EL (cell line): ENCODE measurements at regions not wholly inside any gene's neighbourhood (a gene's known extent, or its start where the extent isn't known, plus 50 kb on each side); places are given as distances from the start of the nearest gene placed in this dataset.
A peak's percentile ranks its signal among the peaks of the same experiment; 100 is the strongest.

Source experiments
- DNase-seq: peaks from one replicate; pipeline ENCODE4 v3.0.0-alpha.2; 2016

GRCh38 chr5:74206579-74207550 is 433.7 kb downstream of the ENC1 start:
- DNase-seq = peak; percentile 93

DNA sequence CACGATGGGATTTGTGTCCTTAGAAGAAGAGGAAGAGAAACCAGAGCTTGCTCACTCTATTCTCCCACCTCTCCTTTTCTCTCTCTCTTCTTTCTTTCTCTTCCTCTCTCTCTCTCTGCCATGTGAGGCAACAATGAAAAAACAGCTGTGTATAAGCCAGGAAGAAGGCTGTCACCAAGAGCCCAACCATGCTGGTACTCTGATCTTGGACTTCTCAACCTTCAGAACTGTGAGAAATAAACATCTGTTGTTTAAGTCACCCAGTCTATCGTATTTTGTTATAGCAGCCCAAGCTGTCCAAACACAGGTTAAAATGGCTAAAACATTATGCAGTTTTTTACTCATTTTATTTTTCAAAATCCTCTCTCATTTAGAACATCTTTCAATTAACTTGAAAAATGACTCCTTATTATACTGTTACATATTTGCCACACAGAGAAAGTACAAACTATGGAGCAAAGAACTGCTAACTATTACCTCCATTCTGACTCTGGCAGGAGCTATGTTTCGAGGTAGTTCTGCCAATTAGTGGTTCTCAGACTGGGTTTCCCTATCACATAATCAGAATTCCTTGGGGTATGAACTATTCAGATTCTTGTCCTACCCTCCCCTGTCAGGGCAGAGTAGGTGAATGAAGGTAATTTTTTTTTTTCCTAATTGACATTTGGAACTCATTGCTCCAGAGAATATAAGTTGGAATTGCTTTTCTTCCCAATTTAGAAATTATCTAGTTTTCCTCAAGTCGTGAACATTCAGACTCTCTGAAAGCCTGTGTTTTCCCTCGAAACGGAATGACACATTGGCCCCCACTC is 434.6 kb downstream of the ENC1 start:
- DNase-seq = no peak

DNA sequence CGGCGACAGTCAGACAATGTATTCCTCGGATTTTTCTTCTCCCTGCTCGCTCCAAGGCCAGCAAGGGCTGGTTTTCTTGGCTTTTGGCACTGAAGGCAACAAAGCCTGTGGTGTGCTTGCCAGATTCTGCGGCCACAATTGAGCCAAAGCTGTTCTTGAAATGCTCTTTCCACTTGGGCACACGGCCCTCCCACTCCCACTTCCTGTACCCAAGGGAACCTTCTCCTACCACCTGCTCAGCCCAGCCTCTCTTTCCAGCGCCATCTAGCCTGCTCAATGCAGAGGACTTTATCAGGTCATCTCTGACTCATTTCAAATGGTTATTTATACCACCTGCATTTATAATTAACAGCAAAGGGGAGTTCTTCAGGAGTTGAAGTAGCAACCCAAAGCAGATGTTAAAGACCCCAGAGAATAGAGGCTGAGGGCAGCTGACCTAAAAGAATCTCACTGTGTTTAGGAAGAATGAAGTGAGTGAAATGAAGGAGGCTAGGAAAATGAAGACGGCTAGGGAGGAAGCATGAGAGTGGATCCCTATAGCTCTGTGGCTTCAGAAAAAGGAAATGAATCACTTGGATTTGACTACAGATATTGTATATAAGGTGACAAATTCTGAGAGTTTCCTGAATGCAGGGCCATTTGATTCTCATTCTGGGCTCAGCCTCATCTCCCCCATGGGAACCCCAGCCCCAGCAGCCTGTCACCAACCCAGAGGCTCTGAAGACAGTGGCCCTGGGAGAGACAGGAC is 439.0 kb downstream of the ENC1 start:
- DNase-seq = peak; percentile 54

GRCh38 chr5:74200560-74200959 is 440.0 kb downstream of the ENC1 start:
- no peak for DNase-seq

DNA sequence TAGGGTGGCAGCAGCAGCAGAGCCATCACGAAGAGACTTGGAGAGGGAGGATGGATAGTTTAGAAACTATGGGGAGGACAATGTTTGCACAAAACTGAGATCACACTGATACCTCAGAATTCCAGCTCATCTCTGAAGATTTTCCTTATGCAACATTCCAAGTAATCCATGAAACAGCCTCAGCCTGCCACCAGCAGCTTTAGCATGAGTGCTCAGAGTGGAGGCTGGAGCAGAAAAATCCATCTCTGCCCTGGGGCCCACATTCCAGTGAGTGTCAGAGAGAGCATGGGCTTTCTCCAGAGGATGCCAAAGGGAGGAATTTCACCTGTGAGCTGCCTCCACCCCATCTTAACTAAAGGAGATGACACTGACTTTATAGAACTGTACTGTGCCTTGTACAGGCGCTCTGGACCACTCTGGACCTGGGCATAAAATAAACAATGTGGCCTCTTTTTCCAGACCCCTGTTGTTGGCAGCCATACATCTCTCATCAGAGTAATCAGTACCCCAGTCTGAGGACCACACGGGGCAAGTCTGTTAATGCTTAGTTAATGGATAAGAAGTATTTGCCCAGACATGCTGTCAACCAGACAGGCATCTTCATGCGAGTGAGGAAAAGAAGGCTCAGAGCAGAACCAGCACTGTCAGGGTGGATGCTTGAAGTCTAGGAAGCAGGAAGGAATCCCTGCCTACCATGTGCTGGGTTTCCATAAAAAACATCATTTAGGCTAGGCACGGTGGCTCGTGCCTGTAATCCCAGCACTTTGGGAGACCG is 440.9 kb downstream of the ENC1 start:
- peak; percentile 89 for DNase-seq

DNA sequence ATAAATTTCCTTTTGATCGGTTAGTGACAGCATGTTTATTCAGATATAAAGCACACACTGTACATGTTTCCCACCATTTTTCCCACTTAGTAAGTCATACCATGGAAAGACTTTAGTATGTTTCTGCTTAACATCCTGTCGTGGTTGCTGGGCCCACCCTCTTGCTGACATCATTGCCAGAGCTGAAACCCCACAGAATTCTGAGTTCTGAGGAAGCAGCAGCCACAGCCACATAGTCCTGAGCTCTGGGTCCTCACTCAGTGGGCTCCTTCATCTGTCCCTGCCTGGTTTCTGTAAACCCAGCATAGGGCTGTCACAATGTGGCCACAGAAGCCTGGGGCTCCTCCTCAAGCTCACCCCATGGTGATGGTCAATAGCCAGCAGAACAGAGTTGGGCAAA is 441.5 kb downstream of the ENC1 start:
- peak; percentile 65 for DNase-seq

- no peak for DNase-seq
These were observed 442.4 kb downstream of the ENC1 start for GRCh38 chr5:74198156-74198555.

- no peak for DNase-seq
These were observed 444.3 kb downstream of the ENC1 start for GRCh38 chr5:74196233-74196632.

- DNase-seq = no peak
These were observed 446.3 kb downstream of the ENC1 start for GRCh38 chr5:74194196-74194595.

GRCh38 chr5:74192606-74193299 is 447.8 kb downstream of the ENC1 start:
- no peak for DNase-seq

DNA sequence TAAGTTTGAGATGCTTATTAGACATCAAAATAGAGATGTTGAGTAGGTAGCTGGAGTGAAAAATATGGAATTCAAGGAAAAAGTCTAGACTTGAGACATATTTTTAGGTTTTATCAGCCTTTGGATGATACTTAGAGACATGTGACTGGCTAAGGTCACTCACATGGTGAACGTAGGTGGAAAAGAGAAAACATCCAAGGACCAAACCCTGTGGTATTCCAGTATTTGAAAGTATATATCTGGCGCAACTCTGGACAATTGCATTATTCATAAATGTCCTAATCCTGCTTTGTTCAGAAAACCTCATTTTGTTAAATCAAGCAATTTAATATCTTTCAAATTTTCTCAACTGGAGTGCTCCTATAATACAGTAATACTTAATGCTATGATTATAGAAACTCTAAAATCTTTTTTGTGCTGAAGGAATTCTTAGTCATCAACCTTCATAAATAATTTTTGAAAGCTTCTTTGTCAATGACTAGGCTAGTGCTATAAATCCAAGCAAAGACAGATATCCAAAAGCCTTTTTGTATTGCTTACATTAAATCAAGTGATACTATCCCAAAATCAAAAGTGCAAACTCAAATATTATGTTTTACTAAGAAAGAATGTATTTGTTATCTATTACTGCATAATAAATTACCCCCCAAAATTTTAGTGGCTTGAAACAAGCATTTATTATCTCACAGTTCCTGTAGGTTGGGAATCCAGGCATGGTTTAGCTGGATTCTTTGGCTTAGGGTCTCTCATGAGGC is 452.0 kb downstream of the ENC1 start:
- no peak for DNase-seq

DNA sequence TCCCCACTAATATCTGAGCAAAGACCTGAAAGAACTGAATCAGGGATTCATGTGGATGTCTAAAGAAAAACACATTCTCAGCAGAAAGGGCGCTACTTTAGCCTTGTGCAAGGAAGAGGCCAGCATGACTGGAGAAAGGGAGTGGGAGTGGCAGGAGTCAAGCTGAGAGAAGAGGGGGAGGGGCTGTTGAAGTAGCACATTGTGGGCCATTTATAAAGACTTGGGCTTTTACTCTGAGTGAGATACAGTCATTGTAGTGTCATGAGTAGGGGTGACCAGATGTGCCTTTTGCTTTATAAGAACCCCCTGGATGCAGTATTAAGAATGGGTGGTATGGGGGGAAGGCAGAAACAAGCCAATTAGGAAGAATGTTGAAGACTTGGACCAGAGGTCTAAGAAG is 452.8 kb downstream of the ENC1 start:
- DNase-seq = no peak

DNA sequence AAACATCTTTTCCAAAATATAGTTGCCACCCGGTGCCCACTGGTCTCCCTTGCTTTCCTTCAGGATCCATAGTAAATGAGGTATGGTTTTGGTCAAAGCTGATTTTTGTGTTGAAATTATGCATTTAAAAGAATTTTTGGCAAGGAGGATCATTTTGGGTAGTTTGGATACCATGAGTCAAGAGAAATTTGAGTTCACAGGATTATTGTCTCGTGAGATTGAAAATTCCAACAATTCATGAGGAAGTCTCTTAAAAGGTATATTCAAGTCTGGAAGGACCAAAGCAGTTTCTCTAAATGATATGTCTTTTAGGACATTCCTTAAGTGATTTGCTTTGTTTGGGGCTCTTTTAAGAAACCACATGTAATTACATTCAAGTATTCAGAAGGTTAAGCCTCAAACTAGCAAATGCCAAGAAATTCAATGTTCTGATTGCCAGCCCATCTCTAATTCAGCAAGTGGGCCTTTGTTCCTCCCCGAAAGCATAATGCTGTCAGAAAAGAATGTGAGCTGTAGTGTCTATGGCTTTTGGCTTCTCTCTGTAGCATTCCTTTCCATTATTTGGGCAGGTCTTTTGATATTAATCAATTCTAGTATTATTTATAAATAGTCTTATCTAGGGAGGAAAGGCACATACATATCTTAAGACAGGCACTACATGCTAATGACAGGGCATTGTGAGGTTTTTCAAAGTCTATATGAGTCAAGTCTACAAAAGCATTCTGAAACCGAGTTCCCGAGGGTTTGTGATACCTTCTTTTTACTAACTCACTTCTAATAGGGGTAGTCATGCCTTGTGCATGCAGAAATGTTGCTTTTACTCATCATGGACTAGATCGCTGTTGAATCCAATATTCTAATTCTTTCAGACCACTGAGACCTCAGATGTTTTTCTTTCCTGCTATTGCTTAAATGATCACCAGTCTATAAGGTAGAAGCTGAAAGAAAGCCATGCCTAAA is 453.9 kb downstream of the ENC1 start:
- DNase-seq = peak; percentile 40

GRCh38 chr5:74185599-74185998 is 454.9 kb downstream of the ENC1 start:
- DNase-seq = no peak

- DNase-seq = no peak
These were observed 455.9 kb downstream of the ENC1 start for GRCh38 chr5:74184649-74185048.

DNA sequence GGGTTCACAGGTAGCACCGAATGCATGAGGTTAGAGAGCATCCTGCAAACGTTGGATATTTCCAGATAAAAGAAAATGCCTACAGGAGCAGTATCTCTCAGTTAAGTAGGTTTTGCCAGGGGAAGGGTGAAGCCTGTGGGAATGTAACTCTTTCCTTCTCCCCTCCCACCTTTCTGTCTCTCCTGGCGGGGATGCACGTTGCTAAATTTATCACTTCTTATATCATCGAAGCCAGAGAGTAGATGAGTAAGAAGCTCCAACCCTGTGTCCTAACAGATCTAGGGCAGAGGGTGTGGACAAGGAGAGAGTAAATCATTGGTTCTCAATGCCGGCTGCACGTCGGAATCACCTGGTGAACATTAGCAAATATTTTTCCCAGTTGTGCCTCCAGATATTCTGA is 457.5 kb downstream of the ENC1 start:
- DNase-seq = no peak

- no peak for DNase-seq
These were observed 457.9 kb downstream of the ENC1 start for GRCh38 chr5:74182603-74183002.

DNA sequence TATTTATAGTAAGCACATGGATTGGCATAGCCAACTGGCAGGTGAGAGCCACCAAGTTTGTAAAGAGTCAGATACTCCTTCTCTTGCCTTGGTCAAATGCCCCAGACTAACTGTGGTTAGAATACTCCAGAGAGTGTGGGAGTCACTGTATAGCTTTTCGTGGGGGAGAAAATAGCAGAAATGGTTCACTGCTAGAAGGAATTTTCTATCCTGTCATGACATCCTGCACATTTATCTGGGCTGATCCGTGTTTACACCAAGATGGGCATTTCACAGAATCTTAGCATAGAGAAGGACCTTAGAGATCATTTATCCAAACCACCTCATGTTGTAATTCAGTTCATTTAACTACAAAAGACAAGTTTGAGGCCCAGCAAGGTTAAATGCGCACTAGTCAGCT is 460.8 kb downstream of the ENC1 start:
- DNase-seq = no peak

DNA sequence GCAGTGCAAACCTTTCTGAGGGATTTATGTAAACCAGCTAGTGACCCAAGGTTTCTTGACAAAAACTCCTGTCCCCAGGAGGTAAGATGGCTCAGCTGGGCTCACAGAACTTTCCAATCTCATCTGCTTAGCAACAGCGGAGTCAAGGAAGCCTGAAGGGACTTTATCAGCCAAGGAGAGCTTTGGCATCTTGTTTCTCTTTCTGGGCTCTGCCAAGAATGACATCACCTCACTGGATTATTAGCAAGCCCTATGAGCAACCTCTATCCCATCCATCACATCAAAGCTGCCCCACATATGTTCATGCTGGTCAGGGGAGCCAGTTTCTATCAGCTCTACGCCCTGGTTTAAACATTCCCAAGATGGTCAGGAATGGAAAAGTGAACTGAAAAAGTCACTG is 461.3 kb downstream of the ENC1 start:
- peak; percentile 80 for DNase-seq

DNA sequence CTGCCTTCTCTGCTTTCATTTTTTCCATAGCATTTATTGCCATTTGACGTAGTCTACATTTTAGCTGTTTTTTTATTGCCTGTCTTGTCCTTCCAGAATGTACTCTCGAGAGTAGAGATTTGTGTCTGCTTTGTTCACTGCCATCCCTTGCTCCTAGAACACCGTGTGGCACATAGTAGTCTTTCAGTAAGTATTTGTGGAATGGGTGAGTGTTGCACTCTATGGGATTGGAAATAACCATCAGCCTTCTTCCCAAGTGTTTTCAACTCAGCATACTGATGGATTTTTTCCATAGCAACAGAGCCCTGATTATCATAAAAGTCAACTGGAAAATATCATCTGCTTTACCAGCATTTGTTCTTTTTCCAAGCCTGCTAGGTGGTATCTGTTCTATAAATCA is 462.6 kb downstream of the ENC1 start:
- no peak for DNase-seq
